LNCAP (cell line): ENCODE measurements at regions not wholly inside any gene's neighbourhood (a gene's known extent, or its start where the extent isn't known, plus 50 kb on each side); places are given as distances from the start of the nearest gene placed in this dataset.

ENCODE experiments used
- TF ChIP-seq, protein P1 (sequence below): fragments of 450-650 bp; IDR thresholded peaks from 2 replicates; pipeline ENCODE4 v1.5.1; 2017; ENCODE audit warnings: mild to moderate bottlenecking

GRCh38 chr10:8534096-8534495, 479.6 kb downstream of the GATA3 start:
- TF ChIP-seq, protein P1, sequence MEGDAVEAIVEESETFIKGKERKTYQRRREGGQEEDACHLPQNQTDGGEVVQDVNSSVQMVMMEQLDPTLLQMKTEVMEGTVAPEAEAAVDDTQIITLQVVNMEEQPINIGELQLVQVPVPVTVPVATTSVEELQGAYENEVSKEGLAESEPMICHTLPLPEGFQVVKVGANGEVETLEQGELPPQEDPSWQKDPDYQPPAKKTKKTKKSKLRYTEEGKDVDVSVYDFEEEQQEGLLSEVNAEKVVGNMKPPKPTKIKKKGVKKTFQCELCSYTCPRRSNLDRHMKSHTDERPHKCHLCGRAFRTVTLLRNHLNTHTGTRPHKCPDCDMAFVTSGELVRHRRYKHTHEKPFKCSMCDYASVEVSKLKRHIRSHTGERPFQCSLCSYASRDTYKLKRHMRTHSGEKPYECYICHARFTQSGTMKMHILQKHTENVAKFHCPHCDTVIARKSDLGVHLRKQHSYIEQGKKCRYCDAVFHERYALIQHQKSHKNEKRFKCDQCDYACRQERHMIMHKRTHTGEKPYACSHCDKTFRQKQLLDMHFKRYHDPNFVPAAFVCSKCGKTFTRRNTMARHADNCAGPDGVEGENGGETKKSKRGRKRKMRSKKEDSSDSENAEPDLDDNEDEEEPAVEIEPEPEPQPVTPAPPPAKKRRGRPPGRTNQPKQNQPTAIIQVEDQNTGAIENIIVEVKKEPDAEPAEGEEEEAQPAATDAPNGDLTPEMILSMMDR, result no peak

DNA sequence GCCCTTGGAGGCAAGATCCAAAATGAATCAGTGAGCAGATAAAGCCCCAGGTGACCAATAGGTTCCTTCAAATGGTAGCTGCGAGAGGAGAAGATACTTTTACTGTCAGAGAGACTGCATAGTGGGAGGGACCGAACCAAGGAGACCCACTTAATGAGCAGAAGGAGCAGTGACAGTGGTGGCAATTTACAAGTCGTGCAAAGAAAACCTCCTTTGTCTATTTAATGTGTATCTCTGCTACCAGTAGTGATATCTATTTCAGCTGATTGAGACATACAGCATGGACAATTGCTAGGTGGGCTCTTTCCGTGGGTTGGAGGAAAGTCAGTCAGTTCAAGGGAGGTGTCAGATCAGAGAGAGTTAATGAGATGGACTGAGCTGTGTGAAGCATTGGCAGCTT, 480.4 kb downstream of the GATA3 start:
- TF ChIP-seq, protein P1, result no peak

- TF ChIP-seq, protein P1, result no peak
These were observed 484.6 kb downstream of the GATA3 start for GRCh38 chr10:8539056-8539455.

DNA sequence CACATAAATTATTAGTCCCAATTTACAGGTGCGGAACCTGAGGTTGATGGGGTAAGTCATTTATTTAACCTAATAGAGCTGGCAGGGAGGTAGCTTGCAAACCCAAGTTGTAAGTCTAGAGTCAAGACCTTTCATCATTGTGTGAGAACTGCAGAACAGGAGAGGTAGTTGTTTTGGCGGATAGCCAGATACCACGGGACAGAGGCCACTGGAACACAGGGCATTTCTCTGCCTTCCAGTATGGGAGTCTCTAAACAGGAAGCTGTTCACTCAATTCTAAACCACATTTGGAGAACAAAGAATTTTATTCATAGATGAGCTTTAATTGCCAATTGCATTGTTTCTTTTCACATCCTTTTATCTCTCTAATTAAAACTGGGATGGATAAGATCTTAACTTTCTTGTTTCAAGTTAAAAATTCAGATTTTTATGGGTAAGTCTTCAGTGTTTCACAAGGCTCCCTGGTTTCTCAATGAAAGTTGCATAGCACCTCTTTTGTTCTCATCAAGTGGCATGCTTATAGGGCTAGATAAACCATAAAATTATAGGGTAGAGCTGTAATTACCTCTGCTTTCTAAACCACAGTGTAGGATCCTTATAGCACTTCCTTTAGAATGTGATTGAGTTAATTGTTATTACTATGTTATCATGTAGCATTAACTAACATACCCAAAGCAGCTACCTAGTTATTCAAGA, 489.0 kb downstream of the GATA3 start:
- TF ChIP-seq, protein P1, result no peak

- TF ChIP-seq, protein P1, result no peak
These were observed 489.5 kb downstream of the GATA3 start for GRCh38 chr10:8544057-8544380.

DNA sequence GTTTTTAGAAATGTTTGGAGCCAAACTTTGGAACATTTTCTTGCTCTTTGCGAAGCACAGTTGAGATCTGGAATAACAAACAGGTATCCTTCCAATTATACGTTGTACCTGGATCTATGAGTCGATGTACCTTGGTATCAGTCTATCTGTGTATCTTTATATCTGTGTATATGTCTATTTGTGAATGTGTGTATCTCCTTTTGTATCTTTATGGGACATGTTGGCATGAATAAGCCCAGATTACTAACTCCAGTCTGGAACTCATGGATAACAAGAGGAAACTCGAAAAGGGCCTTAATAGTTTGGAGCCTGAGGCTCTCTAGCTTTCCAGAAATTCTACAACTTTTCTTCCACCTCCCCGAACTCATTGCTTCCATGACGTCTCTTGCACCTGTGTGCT, 490.0 kb downstream of the GATA3 start:
- TF ChIP-seq, protein P1, result no peak

- TF ChIP-seq, protein P1, result no peak
These were observed 500.1 kb downstream of the GATA3 start for GRCh38 chr10:8554574-8554973.

GRCh38 chr10:8556321-8556720, 501.8 kb downstream of the GATA3 start:
- TF ChIP-seq, protein P1, result no peak
